ENCODE measurements at regions not wholly inside any gene's neighbourhood (a gene's known extent, or its start where the extent isn't known, plus 50 kb on each side); places are given as distances from the start of the nearest gene placed in this dataset.

GRCh38 chr1:181155339-181155738 is 66.8 kb downstream of the IER5 start:
- no peak for TF ChIP-seq CTCF (conservative IDR thresholded peaks at IDR 0.05)
- TF ChIP-seq ZFX (IDR thresholded peaks at IDR 0.05), result no peak

Data from C4-2B (cell line).